Right lobe of liver (tissue), 6 donors: ENCODE measurements at regions not wholly inside any gene's neighbourhood (a gene's known extent, or its start where the extent isn't known, plus 50 kb on each side); places are given as distances from the start of the nearest gene placed in this dataset.

Experiments used
- ATAC-seq, 4 donors: fragments of 200-7000 bp; cut with Tn5 transposase; one replicate each; pipeline ENCODE4 v1.9.1; 2020; ENCODE audit warnings: mild to moderate bottlenecking in 4 of 4, moderate library complexity in 4 of 4
- DNase-seq, 3 donors: peaks; one replicate each; pipeline ENCODE4 v3.0.0-alpha.2; 2020
- H3K27ac ChIP-seq, 3 donors: fragments of 200-600 bp; one replicate each; pipeline ENCODE4 v1.8.0; 2022
- H3K27me3 ChIP-seq, 2 donors: fragments of 200-600 bp; one replicate each; pipeline ENCODE4 v1.8.0; 2022
- H3K36me3 ChIP-seq, 4 donors: fragments of 200-600 bp; sonication (generic) in 1 of 4; one replicate each; pipeline versions ENCODE4 v1.5.1 to v1.8.0; 2017 to 2022; ENCODE audit warnings: control low read depth in 1 of 4
- H3K4me1 ChIP-seq, 4 donors: fragments of 200-600 bp; sonication (generic) in 1 of 4; one replicate each; pipeline versions ENCODE4 v1.5.1 to v1.8.0; 2017 to 2022; ENCODE audit warnings: control low read depth in 1 of 4
- H3K4me3 ChIP-seq, 3 donors: fragments of 200-600 bp; one replicate each; pipeline ENCODE4 v1.8.0; 2022
- H3K9me3 ChIP-seq, 4 donors: fragments of 200-600 bp; sonication (generic) in 1 of 4; one replicate each; pipeline versions ENCODE4 v1.5.1 to v1.8.0; 2017 to 2022; ENCODE audit warnings: control low read depth in 1 of 4
- CTCF ChIP-seq, 4 donors: fragments of 200-600 bp in 3 of 4; fragments of 450-650 bp in 1 of 4; IDR thresholded peaks; one replicate each; pipeline versions ENCODE4 v1.5.1 to v1.8.0; 2016 to 2022; ENCODE audit warnings: antibody characterized with exemption in 4 of 4, mild to moderate bottlenecking in 2 of 4
- POLR2A ChIP-seq: fragments of 450-650 bp; IDR thresholded peaks from one replicate; pipeline ENCODE4 v1.6.1; 2017; ENCODE audit warnings: antibody characterized with exemption, mild to moderate bottlenecking
- WGBS: methylation state at CpG from one replicate; pipeline ENCODE4 v1.1.6; 2018; ENCODE audit warnings: low coverage, low lambda C conversion rate; ENCODE audit not compliant: insufficient coverage; ENCODE audit errors: missing lambda C conversion rate; 5-methylcytosine and 5-hydroxymethylcytosine counted together
- intact Hi-C, 2 donors: fragments of 100-400 bp; cut with DNase I; formaldehyde crosslinking; loops; one replicate each; pipeline versions ENCODE4 v1.11.2 to v1.14.1; 2022
- donor health status: DM: no; HTN: yes; CAD: no.
- donor health status: DM: no; HTN: no; CAD: no.
- donor health status: DM: no; HTN: no; CAD: no.
- donor health status: DM: no; HTN: yes; CAD: no.
- donor health status: DM: no; HTN: yes; CAD: no.

GRCh38 chr4:114085611-114086345, 106.3 kb upstream of the ARSJ start:
- Histone ChIP-seq H3K4me3 (no peak overlapping the region), H3K27me3 (no peaks in the 10 kb centered on the region), H3K9me3 (no peaks in the 10 kb centered on the region), H3K36me3 (no peaks in the 10 kb centered on the region), H3K4me1 (no peaks in the 10 kb centered on the region), H3K27ac (no peak overlapping the region)
- intact Hi-C loops: no loop called here
- no peak for ATAC-seq
- DNase-seq: no peak
- TF ChIP-seq POLR2A (no peak), CTCF (IDR thresholded peaks at IDR 0.05) (no peak)

GRCh38 chr4:114087596-114088230, 108.3 kb upstream of the ARSJ start:
- intact Hi-C loops: no loop called here
- WGBS: 29% methylated on average over 1 of the region's 1 CpG
- no peaks in the 10 kb centered on the region for H3K4me1 ChIP-seq
- no peak overlapping the region for H3K27ac ChIP-seq
- H3K9me3 ChIP-seq: no peaks in the 10 kb centered on the region
- H3K4me3 ChIP-seq: no peak overlapping the region
- no peaks in the 10 kb centered on the region for H3K27me3 ChIP-seq
- DNase-seq (no peak), ATAC-seq (no peak)
- no peak for TF ChIP-seq CTCF (IDR thresholded peaks at IDR 0.05)
- no peak for TF ChIP-seq POLR2A
- H3K36me3 ChIP-seq: no peaks in the 10 kb centered on the region

- no peaks in the 10 kb centered on the region for H3K9me3 ChIP-seq
- no peaks in the 10 kb centered on the region for H3K36me3 ChIP-seq
- ATAC-seq: no peak
- DNase-seq: no peak
- H3K4me3 ChIP-seq: no peak overlapping the region
- H3K27me3 ChIP-seq: no peaks in the 10 kb centered on the region
- H3K27ac ChIP-seq: no peak overlapping the region
- intact Hi-C loops: no loop called here
- no peaks in the 10 kb centered on the region for H3K4me1 ChIP-seq
- TF ChIP-seq POLR2A: no peak
Observed at GRCh38 chr4:114088481-114088880, 109.0 kb upstream of the ARSJ start.

GRCh38 chr4:114091546-114091945, 112.1 kb upstream of the ARSJ start:
- Histone ChIP-seq H3K36me3 (no peaks in the 10 kb centered on the region), H3K4me1 (no peaks in the 10 kb centered on the region), H3K27ac (no peak overlapping the region), H3K9me3 (no peaks in the 10 kb centered on the region), H3K4me3 (no peak overlapping the region), H3K27me3 (no peaks in the 10 kb centered on the region)
- no peak for ATAC-seq
- TF ChIP-seq POLR2A (no peak), CTCF (IDR thresholded peaks at IDR 0.05) (no peak)
- intact Hi-C loops: no loop called here
- WGBS: 46% methylated on average over 1 of the region's 1 CpG
- no peak for DNase-seq

GRCh38 chr4:114093221-114093715, 113.8 kb upstream of the ARSJ start:
- Histone ChIP-seq H3K36me3 (no peaks in the 10 kb centered on the region), H3K9me3 (no peaks in the 10 kb centered on the region), H3K4me3 (no peak overlapping the region), H3K27ac (no peak overlapping the region), H3K27me3 (no peaks in the 10 kb centered on the region), H3K4me1 (no peaks in the 10 kb centered on the region)
- intact Hi-C loops: no loop called here
- ATAC-seq: no peak
- TF ChIP-seq CTCF (IDR thresholded peaks at IDR 0.05): no peak
- no peak for TF ChIP-seq POLR2A
- DNase-seq: no peak
